SW480 (cell line): ENCODE measurements at regions not wholly inside any gene's neighbourhood (a gene's known extent, or its start where the extent isn't known, plus 50 kb on each side); places are given as distances from the start of the nearest gene placed in this dataset.

ENCODE experiments used
- DNase-seq: peaks from one replicate; pipeline ENCODE4 v3.0.0-alpha.2; 2016; ENCODE audit warnings: low spot score

DNA sequence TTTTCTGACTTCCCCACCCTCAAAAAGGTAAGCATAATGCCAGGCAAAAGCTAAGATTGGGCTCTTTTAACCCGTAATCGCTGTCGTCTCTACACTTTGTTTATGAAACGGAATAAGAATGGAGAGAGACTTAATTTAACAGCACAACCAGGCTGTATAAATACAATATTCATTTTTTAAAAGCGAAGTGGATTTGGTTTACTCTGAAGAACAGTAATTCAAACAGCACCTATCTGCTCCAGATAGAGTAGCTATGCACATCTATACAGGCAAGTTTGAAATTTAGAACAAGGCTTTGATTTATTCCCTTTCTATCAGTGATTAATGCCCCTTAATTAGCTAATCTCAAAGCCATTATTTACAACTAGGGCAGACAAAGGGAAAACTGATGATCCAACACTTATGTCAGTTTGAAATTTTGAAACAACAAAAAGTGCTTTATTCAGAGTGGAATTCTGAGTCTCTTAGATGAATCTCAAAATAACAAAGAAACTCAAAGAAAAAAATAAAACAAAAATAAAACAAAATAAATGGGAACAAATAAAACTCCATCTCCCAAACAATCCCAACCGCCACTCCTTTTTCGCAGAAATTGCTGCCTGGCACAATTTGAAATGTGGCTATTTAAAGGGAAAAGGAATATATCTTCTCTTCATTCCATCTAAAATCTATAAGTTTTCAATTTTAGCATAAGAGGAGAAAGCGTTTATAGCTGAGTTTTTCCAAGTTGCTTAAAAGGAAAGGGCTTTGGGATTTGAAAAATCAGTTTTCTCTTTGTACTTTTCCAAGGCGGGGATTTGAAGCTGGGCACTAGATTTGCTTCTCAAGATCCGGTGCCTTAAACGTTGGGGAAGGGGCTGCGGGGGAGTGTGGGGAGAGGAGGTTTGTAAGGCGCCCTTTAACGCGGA lies 298.6 kb downstream of the PARP8 start:
- DNase-seq: no peak

DNA sequence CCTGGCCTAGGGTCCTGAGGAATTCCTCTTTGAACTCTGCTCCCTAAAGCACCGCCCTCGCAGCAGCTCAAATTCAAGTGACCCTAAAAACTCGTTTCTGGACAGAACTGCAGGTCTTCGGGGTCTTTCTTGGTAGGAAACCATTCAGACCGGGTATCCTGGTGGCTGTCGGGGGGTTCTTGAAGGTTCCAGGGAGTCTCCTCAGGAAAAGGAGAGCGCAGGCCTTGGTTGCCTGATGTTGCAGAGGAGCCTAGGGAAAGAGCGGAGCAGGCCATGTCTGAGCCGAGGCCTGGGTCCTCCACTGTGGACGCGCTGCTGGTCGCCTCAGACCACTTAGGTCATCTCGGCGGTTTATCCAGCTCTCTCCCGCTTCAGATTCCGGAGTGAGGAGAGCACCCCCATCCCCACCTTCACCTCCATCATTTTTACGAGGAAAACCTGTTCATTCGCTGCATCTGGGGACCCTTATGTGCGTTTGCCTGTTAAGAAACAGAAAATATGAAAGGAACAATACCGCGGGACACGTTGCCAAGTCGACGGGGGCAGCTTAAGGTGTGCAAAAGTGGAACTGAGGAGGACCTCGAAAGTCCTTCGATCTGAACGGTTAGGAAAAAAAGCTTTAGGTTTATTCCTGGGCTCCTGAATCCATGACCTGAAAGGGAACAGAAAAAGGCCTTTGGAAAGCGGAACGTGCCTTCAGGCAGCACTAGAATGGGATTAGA lies 299.4 kb downstream of the PARP8 start:
- DNase-seq: no peak

DNA sequence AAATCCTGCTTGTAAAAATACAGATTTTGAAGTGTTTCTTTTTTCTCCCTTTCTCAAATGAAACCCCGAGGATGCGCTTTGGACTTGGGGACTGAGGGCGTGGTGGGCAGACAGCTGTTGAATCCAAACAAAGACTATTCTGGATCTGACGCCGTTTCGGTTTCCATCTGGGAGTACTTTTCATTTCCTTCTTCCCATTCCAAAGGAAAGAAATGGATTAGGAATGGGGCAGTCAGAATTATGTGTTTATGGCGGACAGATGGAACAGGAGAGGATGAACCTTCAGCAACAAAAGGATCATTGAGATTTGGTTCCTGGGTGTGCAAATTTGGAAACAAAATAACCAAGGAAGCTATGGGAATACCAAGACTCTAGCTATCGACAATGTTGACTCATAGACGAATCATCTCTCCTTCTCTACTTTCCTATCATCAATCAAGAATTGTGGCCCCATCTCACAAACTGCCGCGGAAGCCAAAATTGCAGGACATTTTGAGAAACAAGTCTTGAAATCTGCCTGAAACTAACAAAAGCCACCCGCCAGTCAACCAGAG lies 300.6 kb downstream of the PARP8 start:
- no peak for DNase-seq

DNA sequence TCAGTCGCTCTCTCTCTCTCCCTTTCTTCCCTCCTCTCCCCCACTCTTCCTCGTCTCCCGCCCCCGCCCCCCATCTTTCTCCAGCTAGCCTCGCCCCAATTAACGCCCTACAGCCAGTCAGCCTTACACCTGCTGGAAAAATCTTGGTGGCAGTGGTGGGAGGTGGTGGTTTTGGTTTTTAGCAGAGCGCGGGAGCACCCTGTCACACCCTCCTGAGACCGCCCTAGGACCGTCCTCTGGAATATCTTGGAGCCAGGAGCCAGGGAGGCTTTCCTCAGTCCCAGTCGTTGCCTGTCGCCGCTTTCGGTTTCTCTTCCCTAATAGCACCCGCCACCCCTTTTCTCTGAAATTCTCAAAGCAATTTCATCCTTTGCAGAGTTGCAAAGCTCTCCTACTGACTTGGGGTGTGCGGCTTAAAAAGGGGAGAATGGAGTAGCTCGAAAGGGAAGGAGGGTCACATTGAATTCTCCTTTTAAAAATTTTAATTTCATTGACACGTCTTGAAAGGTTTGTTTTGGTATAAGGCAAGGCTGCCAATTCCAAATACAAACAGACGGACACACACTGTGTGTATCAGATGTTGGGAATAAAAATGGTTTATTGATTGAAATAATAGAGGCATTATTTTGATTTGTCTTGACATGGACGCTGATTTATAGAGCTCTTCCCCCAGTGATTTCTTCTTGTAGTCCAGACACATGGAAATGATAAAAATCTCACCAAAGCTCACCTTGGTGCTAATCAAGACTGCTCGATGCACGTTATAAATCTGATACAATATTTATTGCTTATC lies 301.3 kb downstream of the PARP8 start:
- DNase-seq: peak; percentile 37

DNA sequence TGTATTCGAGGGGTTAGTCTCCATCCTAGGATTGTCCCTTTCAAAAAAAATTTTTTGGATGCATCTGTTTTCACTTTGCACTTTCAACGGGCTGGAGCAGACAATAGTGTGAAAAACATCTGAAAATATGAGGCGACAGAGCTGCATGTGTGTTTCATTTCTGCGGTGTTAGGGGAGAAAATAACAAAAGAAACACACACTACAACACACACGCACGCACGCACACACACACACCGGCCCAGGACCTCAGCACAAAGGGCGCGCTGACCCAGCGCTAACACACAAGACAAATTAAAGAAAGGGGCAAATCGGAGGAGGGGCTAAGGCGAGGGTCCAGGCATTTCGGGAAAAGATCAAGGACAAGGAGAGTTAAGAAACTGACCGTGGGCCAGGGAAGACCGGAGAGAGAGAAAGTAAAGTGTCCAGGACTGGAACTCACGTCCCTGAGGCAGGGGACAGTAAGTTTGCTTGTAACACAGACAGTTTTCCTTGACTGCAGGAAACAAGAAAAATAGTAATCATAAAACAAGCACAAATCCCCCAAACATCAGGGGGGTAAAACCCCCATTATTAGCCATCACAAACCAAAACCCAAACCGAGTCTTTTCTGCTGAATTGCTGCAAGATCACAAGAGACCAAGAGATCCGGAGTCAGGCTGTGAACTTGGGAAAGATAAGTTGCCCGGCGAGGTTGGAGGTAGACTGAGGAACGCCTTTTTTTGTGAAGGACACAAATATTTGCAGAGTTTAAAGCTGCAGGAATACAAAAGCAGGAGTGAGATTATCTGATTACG lies 302.1 kb downstream of the PARP8 start:
- no peak for DNase-seq

DNA sequence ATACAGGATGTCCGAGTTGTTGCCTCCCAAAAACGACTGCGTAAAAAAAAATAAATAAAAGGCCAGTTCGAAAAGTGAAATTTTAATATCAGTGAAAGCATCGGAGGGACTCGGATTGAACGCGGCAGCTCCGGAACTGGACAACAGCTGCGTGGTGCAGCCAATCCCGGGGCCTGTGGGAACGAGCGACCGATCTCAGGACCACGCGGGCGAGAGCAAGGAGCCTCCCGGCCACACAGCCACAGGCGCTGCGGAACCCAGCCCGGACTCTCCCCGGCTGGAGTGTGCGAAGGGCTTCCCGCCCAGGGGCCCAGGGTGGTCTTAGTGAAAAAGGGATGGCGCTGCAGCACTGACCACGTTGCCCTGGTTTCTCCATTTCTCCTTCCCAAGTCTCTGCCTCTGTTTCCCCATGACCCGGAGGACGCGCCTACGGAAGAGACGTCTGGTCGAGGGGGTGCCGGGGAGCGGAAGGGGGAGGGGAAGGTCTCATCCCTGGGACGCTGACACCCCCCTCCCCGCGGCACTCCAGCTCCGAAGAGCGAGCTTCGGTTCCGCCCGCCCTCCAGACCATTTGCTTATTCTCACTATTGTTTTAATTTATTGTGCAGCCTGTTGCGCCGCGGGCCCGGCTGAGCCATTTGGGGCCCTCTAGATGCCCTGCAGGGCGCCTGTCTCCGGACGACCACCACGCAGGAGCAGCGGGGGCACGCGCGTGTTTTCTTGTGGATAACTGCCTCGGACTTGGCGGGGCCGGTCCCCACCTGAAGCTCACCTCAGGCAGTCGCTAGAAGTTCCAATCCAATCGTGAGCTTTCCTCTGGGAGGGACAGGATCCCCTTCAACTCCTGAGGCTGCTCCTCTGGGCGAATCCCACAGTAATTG lies 303.0 kb downstream of the PARP8 start:
- peak; percentile 13 for DNase-seq

DNA sequence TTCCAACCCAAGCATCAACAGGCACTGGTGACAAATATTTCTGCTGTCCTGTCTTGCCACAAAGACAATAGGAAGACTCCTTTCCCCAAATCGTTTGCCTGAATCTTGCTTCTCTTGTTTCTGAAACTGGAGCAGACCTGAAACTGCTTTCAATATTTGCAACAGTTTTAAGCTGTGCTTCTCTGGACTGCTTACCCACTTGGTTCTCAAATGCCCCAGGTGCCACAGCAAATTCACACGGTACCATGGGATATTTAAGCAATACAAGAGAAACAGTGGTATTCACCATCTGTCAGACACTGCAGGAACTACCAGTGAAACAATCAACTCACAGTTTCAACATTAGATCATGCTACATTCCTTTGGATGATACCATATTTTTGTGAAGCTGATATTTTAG lies 309.4 kb downstream of the PARP8 start:
- no peak for DNase-seq

DNA sequence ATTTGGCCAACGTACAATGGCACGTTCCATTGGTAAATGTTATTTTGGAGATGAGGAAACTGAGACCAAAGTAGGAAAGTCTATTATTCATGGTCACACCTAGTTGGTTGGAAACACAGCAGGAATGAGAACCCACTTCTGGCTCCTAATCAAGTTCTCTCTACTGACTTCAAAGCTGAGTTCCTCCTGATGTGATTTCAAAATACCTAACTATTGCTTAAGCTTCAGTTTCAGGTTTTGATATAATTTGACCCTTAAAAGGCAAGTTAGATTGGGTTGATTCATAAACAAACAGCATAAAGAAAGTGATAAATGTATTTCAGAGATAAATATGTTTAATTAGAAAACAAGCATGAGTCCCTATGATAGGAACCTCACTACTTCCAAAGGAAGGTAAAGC lies 312.5 kb downstream of the PARP8 start:
- no peak for DNase-seq

DNA sequence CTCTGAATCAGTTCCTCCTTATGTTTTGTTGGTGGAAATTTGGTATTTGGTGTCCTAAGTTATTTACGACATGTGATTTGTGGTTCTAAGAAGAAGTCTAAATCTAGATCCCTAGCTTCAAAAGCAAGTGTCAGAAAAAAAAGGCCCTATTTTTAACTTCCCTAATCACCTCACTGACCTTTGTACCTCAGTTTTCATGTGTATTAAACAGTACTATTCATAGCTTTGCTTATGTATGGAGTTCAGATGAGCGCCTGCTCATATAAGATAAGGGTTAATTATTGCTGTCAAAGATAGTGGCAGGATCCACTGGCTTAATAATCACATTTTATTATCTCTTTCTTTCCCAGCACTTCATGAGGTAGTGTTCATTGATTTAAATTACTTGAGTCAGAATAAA lies 318.2 kb downstream of the PARP8 start:
- no peak for DNase-seq

DNA sequence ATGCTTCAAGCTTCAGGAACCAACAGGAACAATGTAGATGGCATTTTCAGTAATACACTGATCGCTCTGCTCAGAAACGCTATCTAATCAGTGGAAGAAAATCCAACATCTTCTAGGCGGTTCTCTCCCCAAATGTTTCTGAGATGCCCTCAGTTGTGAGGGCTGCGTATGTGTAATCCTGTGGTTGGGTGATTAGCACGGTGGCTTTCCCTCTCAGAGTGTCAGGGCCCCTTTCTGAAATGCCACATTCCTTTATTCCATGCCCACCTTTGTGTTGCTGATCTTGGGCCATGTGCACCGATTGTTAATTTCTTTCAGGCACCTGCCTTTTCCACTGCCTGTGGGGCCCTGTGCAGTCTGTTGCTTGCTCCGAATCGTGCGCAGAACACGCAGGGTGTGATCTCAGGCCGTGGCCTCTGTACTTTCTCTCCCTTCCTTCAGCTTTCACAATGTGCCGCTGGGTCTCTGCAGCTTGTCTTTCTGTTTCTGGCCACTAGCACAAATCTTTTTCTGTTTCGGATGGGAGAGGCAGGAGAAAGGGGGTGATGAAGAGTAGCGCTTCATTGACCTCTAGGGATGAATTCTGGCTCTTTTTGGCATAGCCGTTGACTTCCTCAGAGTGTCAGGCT lies 324.0 kb downstream of the PARP8 start:
- DNase-seq: no peak

DNA sequence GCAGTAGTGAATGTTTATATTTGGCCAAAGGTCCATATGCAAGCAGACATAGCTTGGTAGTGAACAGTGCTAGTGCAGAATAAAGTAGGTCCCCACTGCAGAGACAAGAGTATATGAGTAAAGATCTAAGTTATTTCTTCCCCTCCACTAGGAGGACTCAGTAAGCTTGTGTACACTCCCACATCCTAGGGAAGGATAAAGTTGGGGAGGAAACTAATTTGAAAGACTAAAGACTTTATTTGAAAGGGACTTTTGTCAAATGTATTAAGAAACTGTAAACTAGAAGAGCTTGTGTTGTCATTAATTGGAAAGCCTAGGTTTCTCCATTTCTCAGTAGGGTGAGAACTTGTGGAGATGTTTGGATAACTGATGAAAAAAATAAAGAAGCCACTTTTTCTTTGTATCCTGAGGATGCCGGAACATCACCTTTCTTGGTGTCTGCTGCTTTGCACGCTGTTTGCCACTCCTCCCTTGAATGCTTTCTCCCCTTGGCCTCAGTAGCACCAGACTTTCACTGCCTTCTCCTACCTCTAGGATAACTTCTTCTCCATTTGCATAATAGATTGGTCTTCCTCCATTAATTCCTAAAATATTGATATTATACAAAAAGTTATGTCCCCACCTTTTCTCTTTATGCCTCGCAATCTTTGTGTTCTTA lies 329.0 kb downstream of the PARP8 start:
- DNase-seq: no peak

DNA sequence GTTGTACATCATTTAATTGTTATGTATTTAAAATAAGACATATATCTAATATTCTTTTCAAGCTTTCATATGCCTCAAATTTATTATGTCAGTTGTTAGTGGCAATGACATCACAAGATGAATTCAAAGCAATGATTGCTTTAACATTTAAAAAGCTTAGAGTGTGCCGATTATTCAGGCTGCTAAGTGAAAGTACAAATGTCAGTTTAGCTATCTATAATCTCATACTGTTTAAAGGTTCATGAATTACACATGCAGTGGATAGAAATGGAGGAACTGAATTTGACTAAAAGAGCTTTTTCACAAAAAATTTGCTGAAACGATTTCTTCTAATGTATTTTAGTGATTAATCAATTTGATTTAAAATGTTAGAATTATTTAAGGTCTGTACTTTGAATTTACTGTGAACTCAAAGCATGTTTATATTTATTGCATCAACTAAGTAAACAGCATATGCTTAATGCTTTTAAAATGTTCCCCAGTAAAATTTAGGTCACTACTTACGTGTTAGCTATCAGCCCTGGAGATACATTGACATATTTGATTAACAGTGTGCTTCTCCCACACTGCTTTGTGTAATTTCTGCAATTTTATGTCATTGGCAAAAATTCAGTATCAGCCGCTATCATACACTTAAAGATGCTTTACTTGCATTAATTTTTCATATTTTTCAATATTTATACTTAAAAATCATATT lies 334.9 kb downstream of the PARP8 start:
- DNase-seq: no peak

DNA sequence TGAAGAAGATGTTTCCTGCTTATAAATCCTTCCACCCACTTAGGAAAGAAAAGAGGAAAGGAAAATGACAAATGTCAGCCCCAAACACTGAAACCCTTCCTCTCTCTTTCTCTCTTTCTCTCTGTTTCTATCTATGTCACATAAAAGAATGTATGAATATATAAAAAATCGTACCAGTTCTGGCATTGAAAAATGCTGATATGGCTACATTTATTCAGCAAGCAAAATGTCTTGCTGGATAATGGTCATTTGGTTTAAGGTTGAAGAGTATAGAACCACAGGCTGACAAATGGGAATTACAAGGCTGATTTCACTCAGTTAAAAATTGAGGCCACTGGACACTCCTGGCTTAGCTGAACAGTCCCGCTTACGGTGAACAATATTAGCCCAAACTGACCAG lies 335.9 kb downstream of the PARP8 start:
- DNase-seq: no peak

DNA sequence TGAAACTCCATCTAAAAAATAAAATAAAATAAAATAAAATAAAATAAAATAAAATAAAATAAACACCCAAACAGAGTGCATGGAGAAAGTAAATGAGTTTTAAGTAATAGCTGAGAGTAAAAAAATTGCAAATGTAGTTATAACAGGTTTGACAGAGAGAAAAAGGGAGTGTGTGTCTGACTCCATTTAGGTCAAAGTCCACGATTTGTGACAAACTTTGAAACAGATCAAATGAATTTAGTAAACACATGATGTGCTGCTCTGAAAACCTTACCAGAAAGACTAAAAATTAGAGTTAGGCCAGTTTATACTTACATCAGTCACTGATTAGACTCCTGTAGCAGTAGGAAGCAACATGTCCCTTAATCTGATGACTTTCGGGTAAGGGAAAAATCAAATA lies 346.6 kb downstream of the PARP8 start:
- no peak for DNase-seq

DNA sequence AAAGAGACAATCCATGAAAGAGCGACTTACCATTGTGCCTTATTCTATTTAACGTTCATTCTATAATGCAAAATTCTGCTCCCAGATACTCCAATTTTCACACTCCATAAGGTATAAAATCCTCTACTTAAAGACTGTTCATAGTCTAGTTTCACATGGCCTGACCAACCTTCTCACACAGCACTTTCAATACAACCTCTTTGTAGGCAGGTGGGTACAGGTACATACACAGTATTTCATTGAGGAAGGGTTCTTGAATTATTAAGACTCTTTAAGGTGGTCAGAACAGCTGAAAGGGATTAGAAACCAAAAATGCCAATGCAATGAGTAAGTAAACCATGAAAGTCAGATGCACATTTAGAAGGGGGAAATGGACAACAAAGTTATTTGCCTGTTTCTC lies 352.0 kb downstream of the PARP8 start:
- DNase-seq: peak; percentile 14

DNA sequence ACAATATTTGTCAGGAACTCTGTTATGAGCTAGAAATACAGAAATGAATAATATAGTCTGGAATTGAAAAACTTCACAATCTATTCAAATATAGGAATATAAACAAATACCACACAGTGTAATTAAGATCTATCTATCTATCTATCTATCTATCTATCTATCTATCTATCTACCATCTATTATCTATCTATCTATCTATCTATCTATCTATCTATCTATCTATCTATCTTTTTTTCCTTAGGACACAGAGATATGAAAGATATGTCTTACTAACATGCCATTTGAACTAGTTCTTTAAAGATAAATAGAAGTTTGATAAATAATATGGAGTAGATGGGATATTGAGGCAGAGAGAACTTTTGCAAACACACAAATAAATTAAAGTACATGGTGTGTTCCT lies 357.8 kb downstream of the PARP8 start:
- no peak for DNase-seq

DNA sequence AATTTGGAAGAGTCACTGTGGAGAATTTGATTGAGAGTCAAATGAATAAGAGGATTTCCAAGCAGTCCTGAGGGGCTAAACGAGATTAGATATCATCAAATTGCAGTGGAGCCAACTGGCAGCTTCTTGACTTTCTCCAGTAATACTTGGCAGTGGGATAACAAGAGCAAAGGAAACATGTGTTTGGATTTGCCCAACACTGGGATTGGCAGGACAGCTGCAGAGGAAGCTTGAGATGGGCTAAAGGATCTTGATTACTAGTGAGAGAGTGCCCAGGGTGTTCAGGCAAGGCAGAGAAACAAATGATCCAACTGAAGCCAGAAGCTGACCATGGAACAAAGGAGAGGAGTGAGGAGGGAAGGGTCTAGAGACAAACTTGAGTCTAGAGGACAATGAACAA lies 356.0 kb upstream of the ISL1 start:
- no peak for DNase-seq

DNA sequence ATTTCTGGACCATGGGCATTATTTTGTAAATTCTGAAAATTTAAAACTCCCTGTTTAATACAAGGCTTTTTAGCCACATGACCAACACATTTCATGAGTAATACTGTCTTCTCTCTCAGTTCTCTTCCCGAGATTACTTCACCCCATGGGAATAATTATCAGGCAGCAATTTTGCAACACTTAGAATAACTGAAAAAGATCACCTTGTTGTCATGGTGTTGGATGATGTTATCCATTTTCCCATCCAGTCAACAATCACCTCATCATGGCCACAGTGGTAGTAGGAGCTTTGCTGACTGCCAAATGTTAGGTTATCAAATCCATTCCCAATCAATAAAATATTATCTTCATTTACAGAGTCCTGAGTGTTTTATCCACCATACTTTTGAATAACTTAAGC lies 354.9 kb upstream of the ISL1 start:
- DNase-seq: no peak

DNA sequence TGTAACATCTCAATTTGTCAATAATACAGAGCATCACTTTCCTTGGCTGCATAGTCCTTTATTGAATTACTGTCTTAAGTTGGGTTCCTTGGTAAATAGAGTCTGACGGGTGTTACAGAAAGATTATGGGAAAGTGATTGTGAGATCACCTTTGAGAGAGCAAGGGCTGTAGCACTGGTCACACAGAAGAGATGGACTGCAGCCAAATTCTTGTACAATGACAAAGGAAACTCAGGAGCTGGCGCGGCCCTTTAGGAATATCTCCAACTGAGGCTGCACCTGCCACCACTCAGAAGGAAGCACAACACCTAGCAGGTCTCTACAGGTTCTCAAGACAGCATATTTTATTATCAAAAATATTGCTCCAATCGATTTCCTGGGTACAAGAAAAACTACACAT lies 350.0 kb upstream of the ISL1 start:
- DNase-seq: no peak
